Upper lobe of right lung (tissue), 1 donor: ENCODE measurements at regions not wholly inside any gene's neighbourhood (a gene's known extent, or its start where the extent isn't known, plus 50 kb on each side); places are given as distances from the start of the nearest gene placed in this dataset.

Source experiments
- ATAC-seq: fragments of 200-7000 bp; cut with Tn5 transposase; one replicate; pipeline ENCODE4 v1.9.1; 2020; ENCODE audit warnings: mild to moderate bottlenecking, moderate library complexity
- DNase-seq: peaks from one replicate; pipeline ENCODE4 v3.0.0-alpha.2; 2020
- H3K27ac ChIP-seq: fragments of 200-600 bp; one replicate; pipeline ENCODE4 v1.8.0; 2022
- H3K27me3 ChIP-seq: fragments of 200-600 bp; one replicate; pipeline ENCODE4 v1.8.0; 2022; ENCODE audit warnings: mild to moderate bottlenecking
- H3K36me3 ChIP-seq: fragments of 200-600 bp; one replicate; pipeline ENCODE4 v1.8.0; 2022
- H3K4me1 ChIP-seq: fragments of 200-600 bp; one replicate; pipeline ENCODE4 v1.8.0; 2022
- H3K4me3 ChIP-seq: fragments of 200-600 bp; one replicate; pipeline ENCODE4 v1.8.0; 2022; ENCODE audit warnings: mild to moderate bottlenecking
- H3K9me3 ChIP-seq: fragments of 200-600 bp; one replicate; pipeline ENCODE4 v1.8.0; 2022
- intact Hi-C: fragments of 100-400 bp; cut with DNase I; formaldehyde crosslinking; loops from one replicate; pipeline ENCODE4 v1.11.0; 2022
- TF ChIP-seq, protein P1 (sequence below): fragments of 200-600 bp; IDR thresholded peaks from one replicate; pipeline ENCODE4 v1.8.0; 2022; ENCODE audit warnings: antibody characterized with exemption
- donor health status: DM: no; HTN: yes; CAD: no; lungs with severe emphysema.

DNA sequence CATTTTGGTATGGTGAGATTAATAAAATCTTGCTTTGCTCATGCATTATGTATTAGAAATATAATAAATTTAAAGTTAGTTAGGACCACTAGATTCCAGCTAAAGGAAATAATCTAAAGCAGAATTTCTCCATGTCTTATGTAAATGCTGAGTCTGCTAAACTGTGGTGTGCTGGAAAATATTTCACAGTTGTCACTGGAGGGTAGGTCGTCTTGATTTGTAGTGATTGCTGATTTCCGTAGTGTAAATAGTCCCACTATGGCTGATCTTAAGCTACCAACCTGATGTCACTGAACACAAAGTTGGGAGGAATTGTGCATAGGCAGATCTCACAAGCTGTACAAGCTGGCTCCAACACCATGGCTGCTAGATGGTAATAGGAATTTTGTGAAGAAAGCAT, 133.4 kb upstream of the NR3C2 start:
- Histone ChIP-seq H3K36me3 (no peaks in the 10 kb centered on the region), H3K4me1 (no peaks in the 10 kb centered on the region), H3K27ac (no peak overlapping the region), H3K9me3 (no peaks in the 10 kb centered on the region), H3K27me3 (no peaks in the 10 kb centered on the region), H3K4me3 (no peak overlapping the region)
- TF ChIP-seq, protein P1, sequence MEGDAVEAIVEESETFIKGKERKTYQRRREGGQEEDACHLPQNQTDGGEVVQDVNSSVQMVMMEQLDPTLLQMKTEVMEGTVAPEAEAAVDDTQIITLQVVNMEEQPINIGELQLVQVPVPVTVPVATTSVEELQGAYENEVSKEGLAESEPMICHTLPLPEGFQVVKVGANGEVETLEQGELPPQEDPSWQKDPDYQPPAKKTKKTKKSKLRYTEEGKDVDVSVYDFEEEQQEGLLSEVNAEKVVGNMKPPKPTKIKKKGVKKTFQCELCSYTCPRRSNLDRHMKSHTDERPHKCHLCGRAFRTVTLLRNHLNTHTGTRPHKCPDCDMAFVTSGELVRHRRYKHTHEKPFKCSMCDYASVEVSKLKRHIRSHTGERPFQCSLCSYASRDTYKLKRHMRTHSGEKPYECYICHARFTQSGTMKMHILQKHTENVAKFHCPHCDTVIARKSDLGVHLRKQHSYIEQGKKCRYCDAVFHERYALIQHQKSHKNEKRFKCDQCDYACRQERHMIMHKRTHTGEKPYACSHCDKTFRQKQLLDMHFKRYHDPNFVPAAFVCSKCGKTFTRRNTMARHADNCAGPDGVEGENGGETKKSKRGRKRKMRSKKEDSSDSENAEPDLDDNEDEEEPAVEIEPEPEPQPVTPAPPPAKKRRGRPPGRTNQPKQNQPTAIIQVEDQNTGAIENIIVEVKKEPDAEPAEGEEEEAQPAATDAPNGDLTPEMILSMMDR, result no peak
- intact Hi-C loops, result no loop called here
- ATAC-seq, result no peak
- DNase-seq, result no peak

DNA sequence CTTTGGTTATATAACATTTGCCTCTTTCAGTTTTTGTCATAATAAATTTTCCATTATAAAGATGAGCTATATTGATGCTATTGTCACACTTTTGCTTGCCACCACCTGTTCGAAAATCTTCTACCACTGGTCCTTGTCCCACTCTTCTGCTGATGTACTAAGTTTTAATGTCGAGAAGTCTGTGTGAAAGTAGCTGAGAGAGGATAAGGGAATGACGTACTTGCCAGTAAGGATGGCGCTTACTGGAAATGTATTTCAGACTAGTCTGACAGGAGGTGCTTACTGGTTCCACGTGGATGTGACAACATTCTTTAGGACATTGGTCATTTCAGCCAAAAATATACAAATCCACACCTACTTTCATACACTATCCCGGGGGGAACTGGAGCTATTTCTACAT, 132.7 kb upstream of the NR3C2 start:
- H3K4me3 ChIP-seq, result no peak overlapping the region
- no peaks in the 10 kb centered on the region for H3K36me3 ChIP-seq
- intact Hi-C loops, result no loop called here
- H3K27me3 ChIP-seq, result no peaks in the 10 kb centered on the region
- DNase-seq, result no peak
- no peaks in the 10 kb centered on the region for H3K4me1 ChIP-seq
- H3K9me3 ChIP-seq, result no peaks in the 10 kb centered on the region
- TF ChIP-seq, protein P1, result no peak
- no peak overlapping the region for H3K27ac ChIP-seq
- ATAC-seq, result no peak

DNA sequence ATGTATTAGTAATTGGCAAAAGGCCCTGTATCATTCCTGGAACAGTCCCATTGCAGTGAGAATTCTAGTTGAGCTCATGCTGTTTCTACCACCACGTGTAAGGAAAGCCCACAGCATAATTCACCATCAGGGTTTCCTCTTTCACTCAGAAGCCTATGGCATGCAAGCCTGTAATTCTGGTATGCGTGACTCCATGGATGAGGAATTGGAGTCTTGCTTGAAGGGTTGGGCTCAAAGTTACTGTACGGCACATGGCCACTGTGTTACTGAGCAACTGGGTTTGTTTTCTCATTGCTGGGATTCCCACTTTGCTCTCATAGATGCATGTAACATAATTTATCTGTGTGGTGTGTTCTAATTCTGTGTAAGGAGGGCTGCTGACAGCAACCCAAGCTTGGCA, 132.3 kb upstream of the NR3C2 start:
- H3K36me3 ChIP-seq, result no peaks in the 10 kb centered on the region
- no peak overlapping the region for H3K27ac ChIP-seq
- ATAC-seq, result no peak
- intact Hi-C loops, result no loop called here
- DNase-seq, result no peak
- no peaks in the 10 kb centered on the region for H3K4me1 ChIP-seq
- no peaks in the 10 kb centered on the region for H3K27me3 ChIP-seq
- H3K4me3 ChIP-seq, result no peak overlapping the region
- TF ChIP-seq, protein P1, result no peak
- H3K9me3 ChIP-seq, result no peaks in the 10 kb centered on the region

DNA sequence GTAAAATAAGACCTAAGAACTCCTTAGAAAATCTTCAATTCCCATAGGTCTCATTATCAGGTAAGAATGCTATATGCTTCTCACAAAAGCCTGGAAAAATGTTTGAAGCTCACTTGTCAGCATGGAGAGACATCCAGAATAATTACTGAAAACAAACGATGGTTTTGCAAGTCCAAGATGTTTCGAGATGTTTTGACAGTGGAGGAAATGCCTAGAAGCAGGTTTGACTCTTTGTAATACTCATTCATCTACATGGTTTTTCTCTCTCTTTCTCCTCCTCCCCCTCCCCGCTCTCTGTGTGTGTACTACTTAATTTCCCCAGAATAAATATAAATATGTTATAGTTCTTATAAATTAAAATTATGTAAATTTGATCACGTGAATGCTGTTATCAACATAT, 131.9 kb upstream of the NR3C2 start:
- intact Hi-C loops, result no loop called here
- DNase-seq (no peak), ATAC-seq (no peak)
- TF ChIP-seq, protein P1, result no peak
- H3K36me3 ChIP-seq, result no peaks in the 10 kb centered on the region
- no peaks in the 10 kb centered on the region for H3K27me3 ChIP-seq
- H3K9me3 ChIP-seq, result no peaks in the 10 kb centered on the region
- H3K27ac ChIP-seq, result no peak overlapping the region
- H3K4me1 ChIP-seq, result no peaks in the 10 kb centered on the region
- H3K4me3 ChIP-seq, result no peak overlapping the region

DNA sequence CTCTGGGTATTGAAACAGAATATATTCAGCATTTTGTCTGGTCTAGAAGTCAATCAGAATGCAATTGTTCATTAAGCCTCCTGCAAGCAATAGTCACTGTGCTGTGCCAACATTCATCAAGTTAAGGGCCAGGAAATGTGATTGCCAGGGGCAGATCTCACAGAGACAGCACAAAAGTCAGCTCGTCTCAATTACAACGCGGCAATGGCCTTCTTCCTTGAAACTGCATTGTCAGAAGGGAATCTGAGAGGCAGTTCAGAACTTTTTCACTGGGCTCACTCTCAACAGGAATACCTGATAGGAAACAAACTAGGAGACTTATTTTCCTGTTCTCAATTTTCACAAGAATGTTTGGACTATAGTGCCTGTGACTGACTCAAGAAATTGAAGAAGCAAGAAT, 131.1 kb upstream of the NR3C2 start:
- ATAC-seq, result no peak
- H3K27ac ChIP-seq, result no peak overlapping the region
- no peaks in the 10 kb centered on the region for H3K4me1 ChIP-seq
- TF ChIP-seq, protein P1, result no peak
- DNase-seq, result no peak
- H3K9me3 ChIP-seq, result no peaks in the 10 kb centered on the region
- intact Hi-C loops, result no loop called here
- no peak overlapping the region for H3K4me3 ChIP-seq
- no peaks in the 10 kb centered on the region for H3K27me3 ChIP-seq
- H3K36me3 ChIP-seq, result no peaks in the 10 kb centered on the region

DNA sequence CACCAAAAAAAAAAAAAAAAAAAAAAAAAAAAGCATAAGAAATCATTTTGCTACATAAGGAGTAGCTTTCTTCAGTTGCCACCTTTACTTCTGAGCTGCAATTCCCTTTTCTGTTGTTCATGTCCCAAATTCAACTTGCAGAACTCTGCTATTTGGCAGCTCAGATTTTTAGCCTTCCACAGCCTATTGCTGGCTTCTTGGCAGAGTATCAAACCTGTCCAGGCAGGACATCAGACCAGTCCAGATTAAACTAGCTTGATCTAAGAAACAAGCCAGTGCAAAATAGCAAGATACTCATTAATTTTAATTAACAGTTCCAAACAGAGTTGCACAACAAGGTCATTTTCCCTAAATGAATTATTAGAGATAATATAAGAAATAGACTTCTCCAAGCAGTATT, 123.6 kb upstream of the NR3C2 start:
- TF ChIP-seq, protein P1, result no peak
- no peaks in the 10 kb centered on the region for H3K9me3 ChIP-seq
- no peaks in the 10 kb centered on the region for H3K27me3 ChIP-seq
- no peak overlapping the region for H3K27ac ChIP-seq
- H3K4me3 ChIP-seq, result no peak overlapping the region
- no peaks in the 10 kb centered on the region for H3K4me1 ChIP-seq
- H3K36me3 ChIP-seq, result no peaks in the 10 kb centered on the region
- intact Hi-C loops, result no loop called here
- ATAC-seq, result no peak
- no peak for DNase-seq
